HL-60 (cell line): ENCODE measurements at regions not wholly inside any gene's neighbourhood (a gene's known extent, or its start where the extent isn't known, plus 50 kb on each side); places are given as distances from the start of the nearest gene placed in this dataset.

ENCODE experiments used
- DNase-seq, 2 experiments: peaks; one replicate each; pipeline ENCODE4 v3.0.0-alpha.2; 2010 to 2020; ENCODE audit warnings: low read depth in 1 of 2, low spot score in 1 of 2
- H3K27ac ChIP-seq: fragments of 250-450 bp; sonication (Bioruptor Pico); replicated peaks from 2 replicates; pipeline ENCODE4 v1.5.1; 2020; ENCODE audit warnings: mild to moderate bottlenecking, moderate library complexity
- H3K27me3 ChIP-seq: fragments of 250-450 bp; sonication (Bioruptor Pico); 2 replicates; pipeline ENCODE4 v1.5.1; 2021; ENCODE audit warnings: mild to moderate bottlenecking, moderate library complexity; ENCODE audit not compliant: insufficient read depth, poor library complexity, severe bottlenecking
- H3K4me3 ChIP-seq: replicated peaks from 2 replicates; pipeline ENCODE4 v1.5.1; 2011; ENCODE audit warnings: mild to moderate bottlenecking, control low read depth, low read length; ENCODE audit not compliant: insufficient read depth
- GABPA ChIP-seq: IDR thresholded peaks from 2 replicates; pipeline ENCODE4 v1.6.1; 2012; ENCODE audit warnings: low read depth
- POLR2AphosphoS5 ChIP-seq: IDR thresholded peaks from 2 replicates; pipeline ENCODE4 v1.6.1; 2012; ENCODE audit warnings: low read depth
- REST ChIP-seq: IDR thresholded peaks from 2 replicates; pipeline ENCODE4 v1.6.1; 2012; ENCODE audit warnings: low read depth; ENCODE audit not compliant: insufficient replicate concordance
- SPI1 ChIP-seq: IDR thresholded peaks from 2 replicates; pipeline ENCODE4 v1.6.1; 2012; ENCODE audit warnings: low read depth, mild to moderate bottlenecking, borderline replicate concordance
- TF ChIP-seq, protein P1 (sequence below): IDR thresholded peaks from one replicate; pipeline ENCODE4 v1.5.1; 2011; ENCODE audit warnings: low read length, control low read depth, inconsistent platforms; ENCODE audit not compliant: insufficient read depth

DNA sequence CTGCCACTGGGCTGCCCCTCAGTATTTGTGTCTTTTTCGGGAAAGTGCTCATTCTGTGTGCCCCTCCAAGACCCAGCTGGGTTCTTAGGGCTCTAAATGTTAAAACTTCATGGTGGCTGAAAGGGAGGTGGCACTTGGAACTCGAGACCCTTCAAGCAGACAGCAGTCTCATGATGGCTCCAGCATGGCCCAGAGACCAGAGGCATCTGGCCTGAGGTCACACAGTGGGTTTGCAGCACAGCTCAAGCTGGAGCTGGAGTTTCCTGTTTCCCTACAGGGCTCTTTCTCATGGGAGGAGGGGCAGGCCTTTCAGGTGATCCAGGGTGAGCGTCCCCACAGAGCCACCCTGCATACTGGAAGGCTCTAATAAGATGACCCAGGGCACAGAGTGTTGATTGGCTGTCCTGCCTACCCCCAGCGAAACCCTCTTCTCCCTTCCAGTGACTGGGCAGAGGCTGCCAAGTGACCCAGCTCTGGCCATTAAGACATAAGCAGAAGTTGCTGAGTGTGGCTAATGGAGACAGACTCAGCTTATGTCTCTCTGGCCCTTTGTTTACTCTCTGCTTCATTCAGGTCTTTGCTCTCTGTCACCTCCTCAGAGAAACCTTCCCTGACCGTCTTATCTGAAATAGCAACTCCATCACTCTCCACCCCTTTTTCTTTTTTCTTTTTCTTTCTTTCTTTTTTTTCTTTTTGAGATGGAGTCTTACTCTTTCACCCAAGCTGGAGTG, 166.6 kb upstream of the SMAD3 start:
- Histone ChIP-seq H3K4me3 (no peak overlapping the region), H3K27ac (no peak overlapping the region), H3K27me3 (no peaks in the 10 kb centered on the region)
- TF ChIP-seq, protein P1, sequence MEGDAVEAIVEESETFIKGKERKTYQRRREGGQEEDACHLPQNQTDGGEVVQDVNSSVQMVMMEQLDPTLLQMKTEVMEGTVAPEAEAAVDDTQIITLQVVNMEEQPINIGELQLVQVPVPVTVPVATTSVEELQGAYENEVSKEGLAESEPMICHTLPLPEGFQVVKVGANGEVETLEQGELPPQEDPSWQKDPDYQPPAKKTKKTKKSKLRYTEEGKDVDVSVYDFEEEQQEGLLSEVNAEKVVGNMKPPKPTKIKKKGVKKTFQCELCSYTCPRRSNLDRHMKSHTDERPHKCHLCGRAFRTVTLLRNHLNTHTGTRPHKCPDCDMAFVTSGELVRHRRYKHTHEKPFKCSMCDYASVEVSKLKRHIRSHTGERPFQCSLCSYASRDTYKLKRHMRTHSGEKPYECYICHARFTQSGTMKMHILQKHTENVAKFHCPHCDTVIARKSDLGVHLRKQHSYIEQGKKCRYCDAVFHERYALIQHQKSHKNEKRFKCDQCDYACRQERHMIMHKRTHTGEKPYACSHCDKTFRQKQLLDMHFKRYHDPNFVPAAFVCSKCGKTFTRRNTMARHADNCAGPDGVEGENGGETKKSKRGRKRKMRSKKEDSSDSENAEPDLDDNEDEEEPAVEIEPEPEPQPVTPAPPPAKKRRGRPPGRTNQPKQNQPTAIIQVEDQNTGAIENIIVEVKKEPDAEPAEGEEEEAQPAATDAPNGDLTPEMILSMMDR: no peak
- TF ChIP-seq POLR2AphosphoS5 (no peak), GABPA (no peak), REST (no peak), SPI1 (no peak)
- DNase-seq: peak in 1 of 2 experiments; percentile 17

DNA sequence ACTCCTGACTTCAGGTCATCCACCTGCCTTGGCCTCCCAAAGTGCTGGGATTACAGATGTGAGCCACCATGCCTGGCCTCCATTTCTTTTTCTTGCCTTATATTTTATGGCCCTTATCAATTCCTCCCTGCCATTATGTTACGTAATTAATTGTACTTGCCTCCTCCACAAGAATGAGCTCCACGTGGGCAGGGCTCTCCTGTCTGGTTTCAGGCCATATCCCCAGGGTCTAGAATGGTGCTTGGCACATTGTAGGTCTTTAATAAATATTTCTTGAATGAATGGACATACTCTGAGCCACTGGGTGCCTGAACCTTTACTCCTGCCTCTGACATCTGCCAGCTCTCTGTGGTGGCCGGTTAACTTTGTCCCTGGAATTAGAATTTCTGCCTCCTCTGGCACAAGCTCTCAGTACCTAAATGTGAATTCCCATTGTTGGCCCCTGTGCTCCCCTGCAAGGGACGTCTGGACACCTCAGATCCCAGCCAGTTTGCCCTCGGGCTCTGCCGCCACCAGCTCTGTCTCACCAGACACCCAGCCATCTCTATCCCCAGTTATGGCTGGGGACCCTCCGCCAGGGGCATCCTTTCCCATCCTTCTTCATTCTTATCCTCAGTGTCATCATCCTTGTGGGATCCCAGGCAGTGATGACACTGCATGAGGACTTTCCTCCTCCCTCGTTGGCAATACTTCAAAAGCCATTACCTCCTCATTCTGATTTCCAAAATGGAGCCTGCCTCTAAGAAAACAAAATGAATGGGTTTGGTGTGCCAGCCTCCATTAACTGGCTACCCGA, 165.6 kb upstream of the SMAD3 start:
- no peak overlapping the region for H3K27ac ChIP-seq
- no peaks in the 10 kb centered on the region for H3K27me3 ChIP-seq
- TF ChIP-seq POLR2AphosphoS5: no peak
- TF ChIP-seq, protein P1: no peak
- no peak for TF ChIP-seq GABPA
- no peak overlapping the region for H3K4me3 ChIP-seq
- DNase-seq: no peak

DNA sequence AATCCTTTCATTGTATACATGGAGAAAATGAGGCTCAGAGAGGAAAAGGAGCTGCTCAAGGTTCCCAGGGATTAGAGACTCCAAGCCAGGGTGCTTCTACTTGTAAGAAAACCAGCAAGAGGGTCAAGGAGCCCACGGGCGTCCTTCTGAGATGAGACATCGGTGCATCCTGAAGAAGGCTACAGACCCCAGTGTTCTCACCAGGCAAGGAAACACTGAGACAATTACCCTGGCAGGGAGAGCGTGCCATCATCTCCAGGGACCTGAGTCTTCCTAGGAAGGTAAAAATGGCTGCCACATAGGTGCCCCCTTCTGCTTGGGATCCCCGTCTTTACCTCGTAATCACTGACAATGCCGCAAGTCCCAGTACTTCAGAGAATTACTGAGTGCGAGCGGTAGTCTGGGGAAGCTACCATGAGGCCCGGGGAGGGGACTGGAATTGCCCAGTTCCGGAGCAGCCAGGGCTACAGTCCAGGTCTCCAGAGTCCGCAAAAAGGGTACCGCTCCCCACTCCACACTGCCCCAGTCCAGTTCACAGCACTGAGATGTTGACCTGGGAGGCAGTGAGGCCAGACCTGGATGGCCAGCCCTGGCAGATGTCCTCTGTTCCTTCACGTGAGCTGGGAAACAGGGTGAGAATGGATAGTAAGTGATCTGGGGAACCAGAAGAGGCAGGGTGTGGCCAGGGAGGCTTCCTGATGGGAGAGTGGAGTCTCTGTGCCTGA, 164.7 kb upstream of the SMAD3 start:
- no peak overlapping the region for H3K4me3 ChIP-seq
- peak overlapping the region; percentile 2 for H3K27ac ChIP-seq
- no peaks in the 10 kb centered on the region for H3K27me3 ChIP-seq
- TF ChIP-seq POLR2AphosphoS5: no peak
- no peak for TF ChIP-seq SPI1
- TF ChIP-seq, protein P1: no peak
- no peak for TF ChIP-seq REST
- no peak for TF ChIP-seq GABPA
- DNase-seq: no peak
